ENCODE measurements at regions not wholly inside any gene's neighbourhood (a gene's known extent, or its start where the extent isn't known, plus 50 kb on each side); places are given as distances from the start of the nearest gene placed in this dataset.
"Not testable (repeated sequence)": the region's sequence is repeated elsewhere in the genome, so short reads cannot be mapped to it uniquely, and the experiment has no call there.

DNA sequence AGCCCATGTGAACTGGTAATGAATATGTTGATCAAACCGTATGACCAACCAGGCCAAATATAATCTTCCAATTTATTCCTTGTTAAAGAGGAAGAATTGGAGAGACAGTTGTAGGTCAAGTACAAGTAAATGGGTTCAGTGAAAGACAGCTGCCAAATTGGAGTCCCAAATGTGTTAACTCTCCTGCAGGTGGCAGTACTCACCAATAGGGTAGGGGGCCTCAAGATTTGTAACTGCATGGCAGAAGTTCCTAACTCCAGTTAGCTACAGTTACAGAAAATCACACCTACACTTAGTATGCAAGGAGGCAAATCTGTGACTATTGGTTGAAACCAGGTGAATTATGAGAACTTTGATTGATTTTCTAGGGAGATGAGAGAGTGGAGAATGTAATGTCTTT lies 278.0 kb downstream of the ZBBX start:
- peak in 1 of 2 experiments; percentile 36 for DNase-seq

DNA sequence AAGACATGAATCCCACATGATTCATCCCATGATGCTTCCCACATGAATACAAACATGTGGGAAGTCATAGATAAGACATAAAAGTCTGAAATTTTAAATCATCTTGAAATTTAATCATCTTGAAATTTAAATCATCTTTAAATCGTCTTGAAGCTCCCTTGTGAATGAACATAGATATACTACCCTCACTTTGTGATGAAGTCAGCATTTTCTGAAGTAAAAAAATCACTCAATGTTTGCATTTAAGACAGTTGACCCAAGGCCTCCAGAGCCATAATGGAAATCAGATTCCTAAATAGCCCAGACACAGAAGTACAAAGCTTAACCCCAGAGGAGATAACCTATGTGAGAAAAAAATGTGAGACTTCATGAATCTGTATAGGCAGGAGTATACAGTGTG lies 279.4 kb downstream of the ZBBX start:
- no peak for DNase-seq

DNA sequence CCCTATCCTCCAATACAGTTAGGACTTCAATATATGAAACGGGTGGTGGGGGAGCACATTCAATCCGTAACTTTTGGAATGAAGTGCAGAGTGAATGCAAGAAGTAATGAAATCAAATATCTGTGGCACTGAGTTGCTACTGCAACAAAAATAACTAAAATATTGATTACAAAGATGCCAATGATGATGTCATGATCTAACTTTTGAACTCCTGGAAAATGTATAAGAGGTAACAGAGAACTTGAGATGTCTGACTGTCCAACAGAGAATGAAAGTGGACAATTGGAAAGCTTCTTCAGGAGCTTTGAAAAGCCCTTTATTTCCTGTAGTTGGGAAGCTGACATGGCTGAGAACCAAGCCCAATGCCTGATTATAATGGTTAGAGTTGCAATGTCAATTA lies 279.9 kb downstream of the ZBBX start:
- no peak for DNase-seq

DNA sequence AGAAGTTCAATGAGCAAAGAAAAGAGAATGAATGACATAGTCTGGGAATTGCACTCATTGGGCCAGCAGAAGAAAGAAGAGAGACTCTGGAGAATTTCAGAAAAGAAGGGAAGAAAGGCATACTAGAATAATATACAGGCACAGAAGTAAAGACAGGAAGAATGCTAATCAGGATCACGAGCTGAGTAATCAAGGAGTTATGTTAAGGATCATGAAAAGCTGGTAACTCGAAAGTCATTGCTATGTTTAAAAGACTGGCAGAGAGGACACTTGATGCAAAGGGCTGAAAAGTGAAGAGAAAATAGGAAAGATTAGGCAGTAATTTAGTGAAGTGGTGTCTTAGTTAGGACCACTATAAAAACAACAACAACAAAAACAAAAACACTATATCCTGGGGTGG lies 284.1 kb downstream of the ZBBX start:
- DNase-seq = no peak

DNA sequence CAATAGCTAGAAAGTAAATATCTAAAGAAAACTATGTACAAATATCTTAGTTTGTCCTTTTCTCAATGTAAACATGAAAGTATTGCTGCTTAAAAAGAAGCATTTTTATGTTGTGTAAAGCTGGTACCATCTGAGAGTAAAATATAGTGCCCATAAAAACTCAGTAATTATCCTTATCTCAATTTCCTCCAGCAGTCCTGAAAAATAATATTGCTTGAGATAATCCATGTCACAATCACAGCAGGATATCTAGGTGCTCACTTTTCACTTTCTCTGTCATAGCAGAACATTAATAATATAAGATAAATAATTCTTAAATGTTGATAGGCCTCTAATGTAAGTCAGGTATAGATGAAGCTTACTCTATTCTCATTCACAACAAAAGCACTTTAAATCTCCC lies 285.5 kb downstream of the ZBBX start:
- no peak for DNase-seq

DNA sequence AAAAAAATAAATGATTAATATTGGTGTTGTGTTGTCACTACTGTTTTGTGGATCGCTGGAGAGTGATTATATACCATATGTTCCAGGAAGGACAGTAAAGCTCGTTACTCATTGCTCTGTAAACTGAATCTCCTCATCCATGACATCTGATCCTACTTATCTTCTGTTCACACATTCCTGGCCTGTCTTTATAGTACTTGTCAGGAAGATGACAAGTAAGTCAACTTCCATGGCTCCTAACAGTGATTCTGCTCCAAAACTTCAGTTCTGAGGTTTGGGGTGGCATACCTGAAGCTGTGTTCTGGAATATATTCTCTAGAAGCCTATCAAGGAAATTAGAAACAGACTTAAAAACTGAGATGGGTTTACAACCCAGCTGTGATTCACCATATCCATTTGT lies 288.9 kb downstream of the ZBBX start:
- peak in 1 of 2 experiments; percentile 27 for DNase-seq

DNA sequence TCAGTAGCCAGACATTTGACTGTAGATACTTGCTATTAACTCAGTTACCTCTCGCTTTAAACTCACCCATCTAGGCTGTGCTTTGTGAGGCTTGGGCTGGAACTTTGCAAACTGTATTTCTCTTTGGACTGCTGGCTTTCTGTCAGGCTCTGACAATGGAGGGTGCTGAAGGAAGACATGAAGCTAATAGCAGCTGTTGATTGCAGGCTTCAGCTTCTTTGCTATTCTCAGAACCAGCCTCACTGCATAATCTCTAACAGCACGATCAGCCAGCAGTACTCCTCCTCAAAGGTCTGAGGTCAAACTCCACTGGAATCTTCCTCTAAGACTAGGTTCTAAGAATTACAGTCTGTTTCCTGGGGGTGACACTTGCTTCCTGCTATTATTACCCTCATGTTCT lies 295.6 kb downstream of the ZBBX start:
- no peak for DNase-seq

DNA sequence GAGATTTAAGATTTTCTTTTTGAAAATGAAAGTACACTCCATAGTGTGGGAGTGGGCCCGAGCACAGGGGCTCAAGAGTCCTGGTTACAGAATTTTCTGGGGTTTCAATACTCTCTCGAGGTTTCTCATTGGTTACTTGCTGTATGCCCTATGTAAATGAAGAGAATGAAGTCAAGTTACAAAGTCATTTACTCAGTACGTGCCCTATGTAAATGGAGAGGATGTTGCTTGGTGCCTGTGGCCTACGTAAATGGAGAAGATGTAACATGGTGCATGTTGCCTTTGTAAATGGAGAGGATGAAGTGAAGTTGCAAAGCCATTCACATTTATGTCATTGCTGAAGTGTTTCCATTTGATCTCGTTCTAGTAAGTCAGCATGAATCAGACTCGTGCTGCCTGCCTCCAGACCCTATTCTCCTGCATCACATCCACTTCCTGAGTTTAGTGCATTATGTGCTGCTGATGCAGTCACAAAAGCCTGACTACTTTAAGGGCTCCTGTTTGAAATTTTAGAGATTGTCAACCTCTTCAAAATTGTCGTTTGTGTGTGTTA lies 302.0 kb downstream of the ZBBX start:
- no peak for DNase-seq

DNA sequence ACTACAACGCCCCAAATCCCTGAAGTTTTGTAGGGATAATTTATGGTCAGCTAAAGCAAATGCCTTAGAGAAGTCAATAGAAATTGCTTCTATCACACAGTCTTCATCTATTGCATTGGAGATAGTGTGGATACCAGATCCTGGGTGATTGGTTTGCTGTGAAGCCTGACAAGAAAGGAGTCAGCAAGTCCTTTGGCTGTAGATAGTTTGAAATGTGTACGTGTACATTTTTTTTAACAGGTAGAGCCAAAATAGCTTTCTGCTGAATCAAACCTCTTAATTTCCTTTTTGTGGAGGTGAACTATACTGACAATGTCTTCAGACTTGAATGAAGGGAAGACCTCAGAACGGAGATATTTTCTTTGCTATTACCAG lies 312.3 kb downstream of the ZBBX start:
- no peak for DNase-seq

DNA sequence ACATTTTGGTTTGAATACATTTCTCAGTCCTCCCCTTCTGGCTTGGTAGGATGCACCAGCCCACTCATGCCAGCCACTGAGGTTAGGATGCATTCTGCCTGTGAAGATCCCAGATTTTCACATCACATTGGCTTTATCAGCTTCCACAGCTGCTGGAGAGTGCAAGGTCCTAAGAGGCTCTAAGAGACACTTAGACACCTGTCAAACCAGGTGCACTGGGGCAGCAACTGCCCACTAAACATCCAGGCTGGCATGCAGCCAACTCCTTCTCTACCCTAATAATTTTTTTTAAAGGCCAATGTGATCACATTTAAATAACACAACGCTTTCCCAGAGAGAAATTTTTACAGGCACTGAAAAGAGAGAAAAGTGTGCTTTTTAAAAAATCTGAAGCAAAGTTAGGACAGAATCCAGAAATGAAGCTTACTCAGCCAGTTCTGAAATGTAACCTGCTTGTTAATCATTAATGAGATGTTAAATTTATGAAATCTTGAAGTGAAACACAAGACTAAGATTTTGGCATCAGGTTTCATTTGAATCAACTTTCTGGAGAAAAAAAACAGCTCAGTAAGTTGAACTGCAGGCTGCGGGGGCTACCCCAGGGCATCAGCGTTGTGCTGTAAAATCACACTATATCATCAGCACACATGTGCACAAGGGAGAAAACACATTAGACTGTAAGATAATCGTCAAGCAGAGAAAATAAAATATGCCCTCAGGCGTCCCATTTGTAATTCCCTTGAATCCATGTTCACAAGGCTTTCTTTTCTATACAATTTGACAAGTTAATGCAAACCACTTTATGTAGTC lies 312.9 kb downstream of the ZBBX start:
- no peak for DNase-seq

DNA sequence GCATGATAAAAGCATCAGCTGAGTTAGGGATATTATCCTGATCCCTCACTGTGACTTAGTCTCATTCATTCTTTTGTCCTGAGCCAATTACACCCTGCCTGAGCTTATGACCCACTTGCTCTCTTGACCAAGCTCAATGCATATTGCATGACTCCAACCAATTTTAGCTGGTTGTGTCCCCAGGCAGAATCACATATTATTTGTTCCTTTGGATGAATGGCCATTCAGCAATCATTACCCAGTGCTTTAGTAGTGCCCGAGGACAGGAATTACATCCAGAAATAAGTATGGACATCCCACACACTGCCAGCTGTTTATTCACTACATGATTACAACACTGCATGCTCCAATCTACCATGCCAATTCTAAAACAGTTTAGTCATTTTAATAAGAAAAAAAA lies 322.5 kb downstream of the ZBBX start:
- no peak for DNase-seq

DNA sequence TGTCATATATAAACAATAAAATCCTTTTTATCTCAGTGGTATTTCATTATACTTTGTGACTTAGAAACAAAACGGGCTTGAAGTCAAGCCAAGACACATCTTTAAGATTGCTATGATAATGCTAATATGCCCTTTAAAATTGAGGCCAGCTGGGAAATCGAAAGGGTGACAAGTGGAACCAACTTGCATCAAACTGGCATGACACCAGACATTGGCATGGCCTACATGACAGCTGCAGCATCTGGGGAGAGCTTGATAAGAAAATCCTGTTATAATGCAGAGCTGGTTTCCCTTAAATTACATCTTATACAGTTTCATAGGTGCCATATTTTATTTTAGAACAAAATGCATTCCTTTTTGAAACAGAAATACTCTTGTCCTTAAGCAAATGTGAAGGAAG lies 325.2 kb downstream of the ZBBX start:
- no peak for DNase-seq

DNA sequence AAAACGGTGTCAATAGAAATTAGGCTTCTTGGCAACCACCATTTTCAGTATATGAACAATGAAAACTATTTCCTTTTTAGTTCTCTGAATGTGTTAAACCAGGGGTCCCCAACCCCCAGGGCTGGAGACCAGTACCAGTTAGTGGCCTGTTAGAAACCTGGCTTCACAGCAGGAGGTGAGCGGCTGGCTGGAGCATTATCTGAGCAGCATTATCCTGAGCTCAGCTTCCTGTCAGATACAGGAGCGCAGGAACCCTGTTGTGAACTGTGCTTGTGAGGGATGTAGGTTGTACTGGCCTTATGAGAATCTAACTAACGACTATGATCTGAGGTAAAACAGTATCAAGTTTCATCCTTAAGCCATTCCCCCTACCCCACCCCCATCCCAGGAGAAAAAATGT lies 328.7 kb downstream of the ZBBX start:
- DNase-seq = no peak

DNA sequence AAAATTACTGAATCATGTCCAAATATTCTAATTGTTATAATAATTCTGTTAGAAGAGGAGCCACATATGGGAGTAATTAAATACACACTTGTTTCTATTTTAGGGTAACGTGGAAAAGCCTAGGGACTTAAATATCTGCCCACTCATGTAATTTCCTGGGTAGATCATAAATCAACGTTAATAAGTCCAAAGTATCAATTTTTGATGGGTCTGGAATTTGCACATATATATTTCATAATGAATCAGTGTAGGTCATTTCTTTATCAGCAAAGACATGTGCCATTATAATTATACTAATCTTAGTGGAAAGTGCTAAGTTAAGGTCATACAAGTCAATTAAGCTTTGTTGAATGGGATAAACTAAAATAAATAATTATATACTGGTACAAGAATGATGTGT lies 346.2 kb downstream of the ZBBX start:
- DNase-seq = no peak

DNA sequence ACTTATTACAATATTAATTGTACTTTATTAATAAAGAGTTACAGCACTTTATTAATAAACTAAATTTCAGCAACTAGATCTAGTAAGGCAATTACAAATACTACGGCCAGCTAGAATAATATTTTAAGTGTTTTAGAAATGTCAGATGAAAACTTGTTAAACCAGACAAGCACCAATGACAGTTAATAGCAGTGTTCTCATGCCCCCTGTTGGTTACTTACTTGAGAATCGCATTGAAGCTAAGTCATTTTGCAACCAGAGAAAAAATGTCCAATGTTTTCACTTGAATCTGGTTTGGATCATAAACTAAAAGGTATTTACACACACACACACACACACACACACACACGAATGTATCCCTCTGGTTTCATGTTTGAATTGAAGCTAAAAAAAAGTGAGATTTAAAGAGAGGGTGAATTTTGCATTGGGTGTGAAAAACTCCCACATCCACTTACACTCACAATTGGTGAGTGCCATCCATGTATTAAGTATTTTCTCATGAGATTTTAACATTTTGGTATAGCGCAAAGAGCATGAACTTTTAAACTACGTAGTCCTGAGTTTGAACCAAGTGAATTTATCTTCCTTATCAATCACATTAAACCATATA lies 347.7 kb downstream of the ZBBX start:
- DNase-seq = peak; percentile 16 to 85

DNA sequence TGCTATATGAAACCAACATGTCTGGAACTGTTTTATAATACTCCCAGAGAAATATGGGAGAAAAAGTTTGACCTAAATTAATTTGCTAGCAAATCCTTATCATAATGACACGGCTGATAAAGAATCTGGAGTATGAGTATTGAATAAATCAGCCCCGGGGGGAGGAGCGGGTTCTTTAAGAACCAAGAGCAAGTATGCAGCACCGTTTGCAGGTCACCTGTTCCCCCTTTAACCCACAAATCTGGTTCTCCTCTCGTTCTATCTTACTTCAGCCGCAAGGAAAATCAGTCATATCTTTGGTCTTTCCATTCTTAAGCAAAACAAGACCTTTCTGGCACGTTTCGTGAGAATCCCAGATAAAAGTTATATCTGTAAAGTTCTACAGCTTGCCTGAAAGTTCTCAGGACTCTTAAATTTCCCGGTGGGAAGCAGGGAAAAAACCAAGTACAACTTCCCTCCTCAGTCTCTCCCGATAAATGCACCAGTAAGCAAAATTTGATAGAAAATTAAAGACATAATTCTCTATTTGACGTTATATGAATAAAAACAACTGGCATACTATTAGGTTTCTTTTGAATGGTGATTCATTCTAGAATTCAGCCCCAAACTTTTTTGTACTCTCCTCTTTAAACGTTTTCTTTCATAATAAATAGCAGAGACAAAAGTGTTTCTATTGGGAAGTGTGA lies 348.6 kb downstream of the ZBBX start:
- DNase-seq = no peak

DNA sequence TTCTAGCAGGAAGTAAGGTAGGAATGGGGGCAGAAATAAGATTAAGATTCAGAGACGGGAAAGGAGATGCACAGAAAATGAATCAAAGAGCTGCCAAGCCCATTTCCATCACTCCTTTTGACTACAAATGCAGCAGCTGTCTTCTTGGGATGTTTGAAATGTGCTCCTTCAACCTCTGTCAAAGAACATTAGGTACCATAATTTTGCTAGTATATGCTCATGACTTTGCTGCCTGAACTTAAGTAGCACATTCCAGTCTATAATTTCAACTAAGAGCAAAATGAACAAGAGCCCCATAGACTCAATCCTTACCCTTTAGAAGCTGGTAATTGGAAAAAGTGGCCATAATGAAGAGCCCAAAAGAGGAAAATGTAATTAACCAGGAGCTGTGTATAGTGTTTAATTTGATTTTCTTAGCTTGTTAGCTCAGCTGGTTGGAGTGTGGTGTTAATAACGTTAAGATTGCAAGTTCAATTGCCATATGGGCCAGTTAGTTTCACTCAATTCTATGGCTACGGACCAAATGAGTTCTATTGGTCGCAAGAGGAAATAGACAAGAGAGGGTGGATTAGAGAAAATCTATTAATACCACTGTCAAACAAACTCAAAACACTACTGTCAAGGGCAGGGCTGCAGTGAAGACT lies 349.9 kb downstream of the ZBBX start:
- peak in 1 of 2 experiments; percentile 21 for DNase-seq

DNA sequence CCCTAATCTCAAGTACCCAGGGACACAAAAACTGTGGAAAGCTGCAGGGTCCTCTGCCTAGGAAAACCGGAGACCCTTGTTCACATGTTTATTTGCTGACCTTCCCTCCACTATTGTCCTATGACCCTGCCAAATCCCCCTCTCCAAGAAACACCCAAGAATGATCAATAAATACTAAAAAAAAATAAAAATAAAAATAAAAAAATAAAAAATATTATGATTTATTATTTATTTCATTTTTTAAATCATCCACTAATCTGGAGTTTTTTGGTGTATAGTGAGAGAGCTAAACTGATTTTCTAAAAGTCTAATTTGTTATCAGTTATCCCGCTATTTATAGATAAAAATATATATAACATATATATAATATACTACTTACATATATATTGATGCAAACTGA lies 360.6 kb downstream of the ZBBX start:
- not testable (repeated sequence) for DNase-seq

DNA sequence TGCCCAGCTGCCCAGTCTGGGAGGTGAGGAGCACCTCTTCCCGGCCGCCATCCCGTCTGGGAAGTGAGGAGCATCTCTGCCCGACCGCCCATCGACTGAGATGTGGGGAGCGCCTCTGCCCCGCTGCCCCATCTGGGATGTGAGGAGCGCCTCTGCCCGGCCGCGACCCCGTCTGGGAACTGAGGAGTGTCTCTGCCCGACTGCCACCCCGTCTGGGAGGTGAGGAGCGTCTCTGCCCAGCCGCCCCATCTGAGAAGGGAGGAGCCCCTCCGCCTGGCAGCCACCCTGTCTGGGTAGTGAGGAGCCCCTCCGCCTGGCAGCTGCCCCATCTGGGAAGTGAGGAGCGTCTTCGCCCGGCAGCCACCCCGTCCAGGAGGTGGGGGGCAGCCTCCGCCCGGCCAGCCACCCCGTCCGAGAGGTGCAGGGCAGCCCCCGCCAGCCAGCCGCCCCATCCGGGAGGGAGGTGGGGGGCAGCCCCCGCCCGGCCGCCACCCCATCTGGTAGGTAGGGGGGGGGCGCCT lies 361.4 kb downstream of the ZBBX start:
- DNase-seq = not testable (repeated sequence)

DNA sequence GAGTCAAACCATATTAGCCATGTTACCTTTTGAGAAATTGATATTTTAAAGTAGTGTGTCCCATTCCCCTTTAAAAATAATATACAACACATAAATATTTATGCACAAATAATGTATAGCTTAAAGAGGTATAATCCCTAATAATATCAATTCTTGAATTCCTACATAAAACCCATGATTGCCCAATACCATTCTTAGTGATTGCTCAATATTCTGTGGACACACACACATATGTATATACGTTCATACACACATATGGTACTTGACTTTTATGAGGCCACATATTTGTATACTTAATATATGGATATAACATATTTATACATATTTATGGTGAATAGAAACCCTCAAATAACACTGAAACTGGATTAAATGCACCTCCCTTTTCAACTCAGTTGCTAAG lies 367.4 kb downstream of the ZBBX start:
- no peak for DNase-seq

DNA sequence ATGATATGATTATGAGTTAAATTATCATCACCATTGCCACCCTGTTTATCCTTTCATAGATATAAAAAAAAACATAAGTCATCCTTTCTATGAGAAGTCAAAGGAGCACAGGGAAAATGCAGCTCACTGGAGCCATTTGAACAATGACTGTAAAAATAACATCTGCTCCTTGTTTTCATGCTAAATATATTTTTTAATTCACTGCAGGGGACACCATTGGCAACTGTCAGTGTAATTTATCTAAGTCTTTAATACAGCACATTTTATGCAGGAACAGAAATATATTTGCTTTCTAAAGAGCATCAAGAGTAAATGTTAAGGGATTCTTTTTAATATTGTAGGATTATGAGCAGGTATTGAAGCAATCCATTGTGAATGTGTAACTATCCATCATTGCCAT lies 371.3 kb downstream of the ZBBX start:
- DNase-seq = no peak

DNA sequence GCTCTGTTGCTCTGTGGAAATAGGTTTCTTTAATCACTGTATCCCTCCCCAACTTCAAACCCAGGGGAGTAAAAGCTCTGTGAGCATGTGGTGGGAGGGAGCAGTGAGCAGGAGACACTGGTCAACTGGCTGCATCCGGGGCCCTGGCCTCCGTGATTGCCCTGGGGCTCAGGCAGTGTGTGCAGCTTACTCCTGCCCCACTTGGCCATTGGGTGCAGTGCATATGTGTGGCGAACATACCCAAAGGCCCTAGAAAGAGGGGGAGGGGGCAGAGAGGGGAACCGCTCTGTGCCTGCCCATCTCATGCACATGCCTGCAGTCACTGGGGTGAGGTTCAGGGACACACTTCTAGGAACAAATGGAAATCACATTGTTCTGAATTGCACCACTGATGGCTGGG lies 378.7 kb downstream of the ZBBX start:
- no peak for DNase-seq

DNA sequence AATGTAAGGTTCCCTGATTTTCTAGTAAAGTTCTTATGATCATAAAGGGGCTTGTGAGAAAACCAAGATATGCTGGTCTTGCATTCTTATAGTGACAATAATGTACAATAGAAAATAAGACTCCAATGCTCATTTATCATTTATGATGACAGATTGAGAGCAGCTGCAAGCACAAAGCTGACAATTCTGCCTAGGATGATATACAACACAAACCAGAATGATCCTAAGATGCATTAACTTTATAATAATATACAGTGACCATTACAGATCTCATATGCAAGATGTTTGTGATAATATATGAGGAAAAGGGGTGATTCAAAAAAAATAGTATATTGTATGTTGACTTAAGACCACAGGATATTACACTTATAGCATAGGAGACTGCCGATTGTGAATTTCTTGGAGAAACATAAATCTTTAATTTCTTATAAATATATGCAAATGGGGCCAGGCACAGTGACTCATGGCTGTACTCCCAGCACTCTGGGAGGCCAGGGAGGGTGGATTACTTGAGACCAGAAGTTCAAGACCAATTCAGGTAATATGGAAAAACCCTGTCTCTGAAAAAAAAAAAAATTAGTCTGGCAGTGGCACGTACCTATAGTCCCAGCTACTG lies 387.0 kb downstream of the ZBBX start:
- no peak for DNase-seq

Measured in NCI-H446 (cell line).